Epidermal melanocyte (primary cell): ENCODE measurements at regions not wholly inside any gene's neighbourhood (a gene's known extent, or its start where the extent isn't known, plus 50 kb on each side); places are given as distances from the start of the nearest gene placed in this dataset.
"Not testable (repeated sequence)": the region's sequence is repeated elsewhere in the genome, so short reads cannot be mapped to it uniquely, and the experiment has no call there.

ENCODE experiments used
- DNase-seq: peaks from one replicate; pipeline ENCODE4 v3.0.0; 2011; ENCODE audit warnings: low spot score; ENCODE audit not compliant: insufficient read length

- DNase-seq: no peak
Measured at GRCh38 chrX:96430756-96431455, 253.7 kb upstream of the DIAPH2 start.

GRCh38 chrX:96432647-96433046, 252.0 kb upstream of the DIAPH2 start:
- no peak for DNase-seq

- DNase-seq: no peak
Measured at GRCh38 chrX:96433409-96434077, 251.1 kb upstream of the DIAPH2 start.

GRCh38 chrX:96435378-96436035, 249.1 kb upstream of the DIAPH2 start:
- no peak for DNase-seq

- no peak for DNase-seq
Measured at GRCh38 chrX:96436105-96436504, 248.5 kb upstream of the DIAPH2 start.

GRCh38 chrX:96438803-96439202, 245.8 kb upstream of the DIAPH2 start:
- DNase-seq: no peak

- DNase-seq: no peak
Measured at GRCh38 chrX:96440941-96441340, 243.7 kb upstream of the DIAPH2 start.

GRCh38 chrX:96445531-96446065, 239.0 kb upstream of the DIAPH2 start:
- no peak for DNase-seq

GRCh38 chrX:96446524-96446923, 238.1 kb upstream of the DIAPH2 start:
- no peak for DNase-seq

GRCh38 chrX:96447161-96447560, 237.5 kb upstream of the DIAPH2 start:
- no peak for DNase-seq

GRCh38 chrX:96449191-96449590, 235.5 kb upstream of the DIAPH2 start:
- DNase-seq: no peak

- DNase-seq: no peak
Measured at GRCh38 chrX:96449896-96450295, 234.7 kb upstream of the DIAPH2 start.

- no peak for DNase-seq
Measured at GRCh38 chrX:96453139-96453538, 231.5 kb upstream of the DIAPH2 start.

GRCh38 chrX:96455078-96455477, 229.6 kb upstream of the DIAPH2 start:
- DNase-seq: no peak

- DNase-seq: no peak
Measured at GRCh38 chrX:96464880-96465558, 219.6 kb upstream of the DIAPH2 start.

GRCh38 chrX:96474029-96474740, 210.5 kb upstream of the DIAPH2 start:
- DNase-seq: no peak

- DNase-seq: no peak
Measured at GRCh38 chrX:96474741-96475125, 209.9 kb upstream of the DIAPH2 start.

- DNase-seq: no peak
Measured at GRCh38 chrX:96480081-96480480, 204.6 kb upstream of the DIAPH2 start.

- DNase-seq: no peak
Measured at GRCh38 chrX:96481831-96482230, 202.8 kb upstream of the DIAPH2 start.

- no peak for DNase-seq
Measured at GRCh38 chrX:96483647-96484160, 200.9 kb upstream of the DIAPH2 start.

GRCh38 chrX:96486687-96487086, 198.0 kb upstream of the DIAPH2 start:
- not testable (repeated sequence) for DNase-seq
